GM12872 (cell line): ENCODE measurements at regions not wholly inside any gene's neighbourhood (a gene's known extent, or its start where the extent isn't known, plus 50 kb on each side); places are given as distances from the start of the nearest gene placed in this dataset.

Experiments used
- TF ChIP-seq, protein P1 (sequence below): IDR thresholded peaks from 3 replicates; pipeline ENCODE4 v1.5.1; 2011; ENCODE audit warnings: low read depth, mild to moderate bottlenecking, low read length, moderate library complexity; ENCODE audit not compliant: insufficient read depth

GRCh38 chr3:86653661-86654205, 337.2 kb downstream of the VGLL3 start:
- TF ChIP-seq, protein P1, sequence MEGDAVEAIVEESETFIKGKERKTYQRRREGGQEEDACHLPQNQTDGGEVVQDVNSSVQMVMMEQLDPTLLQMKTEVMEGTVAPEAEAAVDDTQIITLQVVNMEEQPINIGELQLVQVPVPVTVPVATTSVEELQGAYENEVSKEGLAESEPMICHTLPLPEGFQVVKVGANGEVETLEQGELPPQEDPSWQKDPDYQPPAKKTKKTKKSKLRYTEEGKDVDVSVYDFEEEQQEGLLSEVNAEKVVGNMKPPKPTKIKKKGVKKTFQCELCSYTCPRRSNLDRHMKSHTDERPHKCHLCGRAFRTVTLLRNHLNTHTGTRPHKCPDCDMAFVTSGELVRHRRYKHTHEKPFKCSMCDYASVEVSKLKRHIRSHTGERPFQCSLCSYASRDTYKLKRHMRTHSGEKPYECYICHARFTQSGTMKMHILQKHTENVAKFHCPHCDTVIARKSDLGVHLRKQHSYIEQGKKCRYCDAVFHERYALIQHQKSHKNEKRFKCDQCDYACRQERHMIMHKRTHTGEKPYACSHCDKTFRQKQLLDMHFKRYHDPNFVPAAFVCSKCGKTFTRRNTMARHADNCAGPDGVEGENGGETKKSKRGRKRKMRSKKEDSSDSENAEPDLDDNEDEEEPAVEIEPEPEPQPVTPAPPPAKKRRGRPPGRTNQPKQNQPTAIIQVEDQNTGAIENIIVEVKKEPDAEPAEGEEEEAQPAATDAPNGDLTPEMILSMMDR, result no peak

DNA sequence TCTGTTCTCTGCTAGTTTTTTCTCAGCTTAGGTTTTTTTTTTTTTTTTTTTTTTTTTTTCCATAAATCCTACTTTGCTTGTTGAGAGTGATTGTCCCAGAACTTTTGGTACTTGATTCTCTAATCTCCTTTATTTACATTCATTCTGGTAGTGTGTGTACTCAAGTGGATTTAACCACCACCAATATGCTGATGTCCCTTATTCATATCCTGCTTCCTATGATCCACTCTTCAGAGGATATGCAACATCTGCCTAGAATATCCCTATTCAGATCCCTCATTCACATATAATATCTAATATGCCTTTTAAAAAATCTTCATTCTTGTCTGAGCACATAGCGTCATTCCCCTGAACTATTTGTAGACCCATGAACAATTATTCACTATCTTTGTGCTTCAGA, 342.9 kb downstream of the VGLL3 start:
- TF ChIP-seq, protein P1, result no peak

DNA sequence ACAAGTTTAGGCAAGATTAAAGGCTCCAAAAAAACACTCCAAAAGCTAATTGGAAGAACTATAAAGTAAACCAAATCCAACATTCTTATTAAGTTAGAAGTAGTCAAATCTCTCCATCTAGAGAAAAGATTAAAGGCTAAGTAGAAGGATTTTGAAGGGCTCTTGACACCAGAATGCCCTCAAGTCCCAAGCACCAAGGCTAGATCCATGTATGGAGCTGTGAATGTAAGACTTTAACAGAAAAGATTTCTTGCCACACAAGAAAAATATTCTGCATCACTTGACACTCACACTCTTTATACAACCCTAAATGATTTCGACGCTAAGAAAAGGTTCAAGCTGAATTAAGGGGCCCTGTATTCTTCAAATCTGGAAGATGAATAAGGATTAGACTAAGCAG, 345.2 kb downstream of the VGLL3 start:
- TF ChIP-seq, protein P1, result no peak

- TF ChIP-seq, protein P1, result no peak
Measured at GRCh38 chr3:86634361-86634760, 356.6 kb downstream of the VGLL3 start.

DNA sequence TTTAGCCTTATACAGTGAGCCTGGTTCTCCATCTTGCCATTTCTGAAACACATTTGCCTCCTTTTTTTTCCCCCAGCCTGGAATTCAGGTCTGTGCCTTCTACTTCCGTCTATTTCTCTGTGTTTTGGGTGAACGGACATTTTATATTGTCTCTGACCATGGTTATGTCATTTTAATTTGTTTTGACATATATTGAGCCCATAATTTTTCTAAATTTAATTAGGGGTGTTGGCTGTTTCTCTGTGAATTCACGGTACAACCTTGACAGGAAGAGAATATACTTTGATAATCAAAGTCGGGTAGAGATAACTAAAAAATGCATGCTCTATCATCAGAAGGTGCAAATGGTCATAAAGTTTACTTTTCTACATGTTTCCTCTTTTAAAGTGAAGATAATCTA, 361.4 kb downstream of the VGLL3 start:
- TF ChIP-seq, protein P1, result no peak

DNA sequence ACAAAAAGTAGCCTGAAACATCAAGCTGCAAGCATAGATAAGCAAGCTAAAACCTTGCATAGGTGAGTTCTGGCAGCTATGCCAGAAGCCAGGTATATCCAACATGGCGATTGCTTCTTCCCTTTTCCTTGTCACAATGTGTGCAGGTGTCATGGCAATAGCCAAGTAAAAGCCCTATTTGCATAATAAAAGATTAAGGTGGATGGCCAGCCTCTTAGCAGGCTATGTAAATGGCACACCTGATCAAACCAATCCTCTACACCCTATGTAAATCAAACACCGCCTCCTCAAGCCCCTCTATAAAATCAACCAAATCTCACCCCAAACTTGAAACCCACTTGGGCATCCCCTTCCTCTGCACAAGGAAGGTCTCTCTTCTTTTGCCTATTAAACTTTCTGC, 366.8 kb downstream of the VGLL3 start:
- TF ChIP-seq, protein P1, result no peak

DNA sequence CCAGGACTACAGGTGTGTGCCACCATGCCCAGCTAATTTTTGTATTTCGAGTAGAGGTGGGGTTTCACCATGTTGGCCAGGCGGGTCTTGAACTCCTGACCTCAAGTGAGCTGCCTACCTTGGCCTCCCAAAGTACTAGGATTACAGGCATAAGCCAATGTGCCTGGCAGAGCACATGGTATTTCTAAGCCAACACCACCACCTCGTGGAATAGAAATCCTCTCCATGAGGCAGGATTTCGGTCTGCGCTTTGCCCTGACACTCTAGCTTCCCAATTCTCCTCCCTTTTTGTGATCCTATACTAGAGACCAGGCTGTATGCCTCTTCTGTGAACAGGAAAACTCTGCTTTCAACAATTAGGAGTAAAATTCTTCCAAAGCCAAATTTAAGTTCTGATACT, 372.2 kb downstream of the VGLL3 start:
- TF ChIP-seq, protein P1, result no peak
